ENCODE measurements at regions not wholly inside any gene's neighbourhood (a gene's known extent, or its start where the extent isn't known, plus 50 kb on each side); places are given as distances from the start of the nearest gene placed in this dataset.

- Histone ChIP-seq H3K4me1 (ENCODE audit: control insufficient read depth in 5 of 5, insufficient read depth in 5 of 5, low read length in 5 of 5) (peaks cover 0 to 18% (median 0%) of the 10 kb centered on the region in 5 donors), H3K27me3 (ENCODE audit: control insufficient read depth in 5 of 5, insufficient read depth in 4 of 5, low read length in 5 of 5) (no peaks in the 10 kb centered on the region), H3K36me3 (ENCODE audit: control insufficient read depth in 5 of 5, insufficient read depth in 5 of 5, low read length in 5 of 5) (no peaks in the 10 kb centered on the region), H3K4me3 (ENCODE audit: low read depth in 1 of 5, low read length in 5 of 5) (no peak overlapping the region), H3K9ac (ENCODE audit: low read length in 5 of 5) (no peak overlapping the region), H3K9me3 (ENCODE audit: control insufficient read depth in 5 of 5, low read length in 5 of 5) (no peaks in the 10 kb centered on the region), H3K27ac (ENCODE audit: low read depth, low read length) (peak overlapping the region; percentile 12)
Observed at GRCh38 chr14:87829543-87829942, 163.4 kb downstream of the GALC start.

- no peak overlapping the region for H3K4me3 ChIP-seq (ENCODE audit: low read depth in 1 of 5, low read length in 5 of 5)
- H3K27ac ChIP-seq (ENCODE audit: low read depth, low read length), result no peak overlapping the region
- H3K36me3 ChIP-seq (ENCODE audit: control insufficient read depth in 5 of 5, insufficient read depth in 5 of 5, low read length in 5 of 5), result no peaks in the 10 kb centered on the region
- H3K9ac ChIP-seq (ENCODE audit: low read length in 5 of 5), result no peak overlapping the region
- no peaks in the 10 kb centered on the region for H3K27me3 ChIP-seq (ENCODE audit: control insufficient read depth in 5 of 5, insufficient read depth in 4 of 5, low read length in 5 of 5)
- H3K9me3 ChIP-seq (ENCODE audit: control insufficient read depth in 5 of 5, low read length in 5 of 5), result no peaks in the 10 kb centered on the region
- H3K4me1 ChIP-seq (ENCODE audit: control insufficient read depth in 5 of 5, insufficient read depth in 5 of 5, low read length in 5 of 5), result peaks cover 0 to 5% (median 0%) of the 10 kb centered on the region in 5 donors
Observed at GRCh38 chr14:87824266-87824665, 168.7 kb downstream of the GALC start.

- no peak overlapping the region for H3K4me3 ChIP-seq (ENCODE audit: low read depth in 1 of 5, low read length in 5 of 5)
- H3K4me1 ChIP-seq (ENCODE audit: control insufficient read depth in 5 of 5, insufficient read depth in 5 of 5, low read length in 5 of 5), result peaks cover 0 to 3% (median 0%) of the 10 kb centered on the region in 5 donors
- no peaks in the 10 kb centered on the region for H3K36me3 ChIP-seq (ENCODE audit: control insufficient read depth in 5 of 5, insufficient read depth in 5 of 5, low read length in 5 of 5)
- H3K27me3 ChIP-seq (ENCODE audit: control insufficient read depth in 5 of 5, insufficient read depth in 4 of 5, low read length in 5 of 5), result no peaks in the 10 kb centered on the region
- no peaks in the 10 kb centered on the region for H3K9me3 ChIP-seq (ENCODE audit: control insufficient read depth in 5 of 5, low read length in 5 of 5)
- H3K27ac ChIP-seq (ENCODE audit: low read depth, low read length), result no peak overlapping the region
- no peak overlapping the region for H3K9ac ChIP-seq (ENCODE audit: low read length in 5 of 5)
Observed at GRCh38 chr14:87816416-87816815, 176.6 kb downstream of the GALC start.

- no peak overlapping the region for H3K4me3 ChIP-seq (ENCODE audit: low read depth in 1 of 5, low read length in 5 of 5)
- H3K9me3 ChIP-seq (ENCODE audit: control insufficient read depth in 5 of 5, low read length in 5 of 5), result no peaks in the 10 kb centered on the region
- no peaks in the 10 kb centered on the region for H3K27me3 ChIP-seq (ENCODE audit: control insufficient read depth in 5 of 5, insufficient read depth in 4 of 5, low read length in 5 of 5)
- no peaks in the 10 kb centered on the region for H3K36me3 ChIP-seq (ENCODE audit: control insufficient read depth in 5 of 5, insufficient read depth in 5 of 5, low read length in 5 of 5)
- no peak overlapping the region for H3K9ac ChIP-seq (ENCODE audit: low read length in 5 of 5)
- no peaks in the 10 kb centered on the region for H3K4me1 ChIP-seq (ENCODE audit: control insufficient read depth in 5 of 5, insufficient read depth in 5 of 5, low read length in 5 of 5)
- no peak overlapping the region for H3K27ac ChIP-seq (ENCODE audit: low read depth, low read length)
Observed at GRCh38 chr14:87815121-87815520, 177.9 kb downstream of the GALC start.

DNA sequence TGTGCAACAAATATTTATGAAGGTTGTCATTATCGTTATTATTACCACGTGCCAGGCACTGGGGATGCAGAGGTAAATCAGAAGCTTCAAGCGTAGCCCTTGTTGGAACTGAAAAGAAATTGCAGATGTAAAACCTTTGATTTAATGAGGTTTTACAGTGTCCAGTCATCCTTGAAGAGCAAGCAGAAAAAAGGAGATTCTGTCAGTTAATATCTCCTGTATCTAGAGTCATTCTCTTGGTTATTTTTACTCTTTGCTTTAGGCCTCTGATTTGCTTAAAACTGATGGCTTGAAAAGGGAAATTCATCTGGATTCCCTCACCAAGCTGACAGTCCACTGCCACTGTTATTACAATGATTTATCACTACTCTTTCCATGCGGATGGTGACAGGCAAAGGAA, 179.3 kb downstream of the GALC start:
- Histone ChIP-seq H3K4me3 (ENCODE audit: low read depth in 1 of 5, low read length in 5 of 5) (no peak overlapping the region), H3K4me1 (ENCODE audit: control insufficient read depth in 5 of 5, insufficient read depth in 5 of 5, low read length in 5 of 5) (no peaks in the 10 kb centered on the region), H3K9ac (ENCODE audit: low read length in 5 of 5) (no peak overlapping the region), H3K9me3 (ENCODE audit: control insufficient read depth in 5 of 5, low read length in 5 of 5) (no peaks in the 10 kb centered on the region), H3K27ac (ENCODE audit: low read depth, low read length) (no peak overlapping the region), H3K27me3 (ENCODE audit: control insufficient read depth in 5 of 5, insufficient read depth in 4 of 5, low read length in 5 of 5) (no peaks in the 10 kb centered on the region), H3K36me3 (ENCODE audit: control insufficient read depth in 5 of 5, insufficient read depth in 5 of 5, low read length in 5 of 5) (no peaks in the 10 kb centered on the region)

GRCh38 chr14:87813211-87813610, 179.8 kb downstream of the GALC start:
- no peak overlapping the region for H3K4me3 ChIP-seq (ENCODE audit: low read depth in 1 of 5, low read length in 5 of 5)
- H3K36me3 ChIP-seq (ENCODE audit: control insufficient read depth in 5 of 5, insufficient read depth in 5 of 5, low read length in 5 of 5), result no peaks in the 10 kb centered on the region
- H3K27ac ChIP-seq (ENCODE audit: low read depth, low read length), result no peak overlapping the region
- H3K9ac ChIP-seq (ENCODE audit: low read length in 5 of 5), result no peak overlapping the region
- no peaks in the 10 kb centered on the region for H3K9me3 ChIP-seq (ENCODE audit: control insufficient read depth in 5 of 5, low read length in 5 of 5)
- no peaks in the 10 kb centered on the region for H3K4me1 ChIP-seq (ENCODE audit: control insufficient read depth in 5 of 5, insufficient read depth in 5 of 5, low read length in 5 of 5)
- no peaks in the 10 kb centered on the region for H3K27me3 ChIP-seq (ENCODE audit: control insufficient read depth in 5 of 5, insufficient read depth in 4 of 5, low read length in 5 of 5)

GRCh38 chr14:87811246-87811645, 181.7 kb downstream of the GALC start:
- Histone ChIP-seq H3K4me3 (ENCODE audit: low read depth in 1 of 5, low read length in 5 of 5) (no peak overlapping the region), H3K27me3 (ENCODE audit: control insufficient read depth in 5 of 5, insufficient read depth in 4 of 5, low read length in 5 of 5) (no peaks in the 10 kb centered on the region), H3K27ac (ENCODE audit: low read depth, low read length) (no peak overlapping the region), H3K9me3 (ENCODE audit: control insufficient read depth in 5 of 5, low read length in 5 of 5) (no peaks in the 10 kb centered on the region), H3K9ac (ENCODE audit: low read length in 5 of 5) (no peak overlapping the region), H3K36me3 (ENCODE audit: control insufficient read depth in 5 of 5, insufficient read depth in 5 of 5, low read length in 5 of 5) (no peaks in the 10 kb centered on the region), H3K4me1 (ENCODE audit: control insufficient read depth in 5 of 5, insufficient read depth in 5 of 5, low read length in 5 of 5) (peaks cover 0 to 5% (median 0%) of the 10 kb centered on the region in 5 donors)

GRCh38 chr14:87810711-87811110, 182.3 kb downstream of the GALC start:
- H3K4me1 ChIP-seq (ENCODE audit: control insufficient read depth in 5 of 5, insufficient read depth in 5 of 5, low read length in 5 of 5), result peaks cover 0 to 5% (median 0%) of the 10 kb centered on the region in 5 donors
- no peak overlapping the region for H3K9ac ChIP-seq (ENCODE audit: low read length in 5 of 5)
- H3K36me3 ChIP-seq (ENCODE audit: control insufficient read depth in 5 of 5, insufficient read depth in 5 of 5, low read length in 5 of 5), result no peaks in the 10 kb centered on the region
- no peak overlapping the region for H3K4me3 ChIP-seq (ENCODE audit: low read depth in 1 of 5, low read length in 5 of 5)
- no peaks in the 10 kb centered on the region for H3K9me3 ChIP-seq (ENCODE audit: control insufficient read depth in 5 of 5, low read length in 5 of 5)
- no peak overlapping the region for H3K27ac ChIP-seq (ENCODE audit: low read depth, low read length)
- no peaks in the 10 kb centered on the region for H3K27me3 ChIP-seq (ENCODE audit: control insufficient read depth in 5 of 5, insufficient read depth in 4 of 5, low read length in 5 of 5)

GRCh38 chr14:87809261-87809660, 183.7 kb downstream of the GALC start:
- no peaks in the 10 kb centered on the region for H3K27me3 ChIP-seq (ENCODE audit: control insufficient read depth in 5 of 5, insufficient read depth in 4 of 5, low read length in 5 of 5)
- H3K4me3 ChIP-seq (ENCODE audit: low read depth in 1 of 5, low read length in 5 of 5), result no peak overlapping the region
- H3K9ac ChIP-seq (ENCODE audit: low read length in 5 of 5), result no peak overlapping the region
- no peaks in the 10 kb centered on the region for H3K36me3 ChIP-seq (ENCODE audit: control insufficient read depth in 5 of 5, insufficient read depth in 5 of 5, low read length in 5 of 5)
- H3K27ac ChIP-seq (ENCODE audit: low read depth, low read length), result no peak overlapping the region
- H3K4me1 ChIP-seq (ENCODE audit: control insufficient read depth in 5 of 5, insufficient read depth in 5 of 5, low read length in 5 of 5), result peaks cover 0 to 5% (median 0%) of the 10 kb centered on the region in 5 donors
- no peaks in the 10 kb centered on the region for H3K9me3 ChIP-seq (ENCODE audit: control insufficient read depth in 5 of 5, low read length in 5 of 5)

DNA sequence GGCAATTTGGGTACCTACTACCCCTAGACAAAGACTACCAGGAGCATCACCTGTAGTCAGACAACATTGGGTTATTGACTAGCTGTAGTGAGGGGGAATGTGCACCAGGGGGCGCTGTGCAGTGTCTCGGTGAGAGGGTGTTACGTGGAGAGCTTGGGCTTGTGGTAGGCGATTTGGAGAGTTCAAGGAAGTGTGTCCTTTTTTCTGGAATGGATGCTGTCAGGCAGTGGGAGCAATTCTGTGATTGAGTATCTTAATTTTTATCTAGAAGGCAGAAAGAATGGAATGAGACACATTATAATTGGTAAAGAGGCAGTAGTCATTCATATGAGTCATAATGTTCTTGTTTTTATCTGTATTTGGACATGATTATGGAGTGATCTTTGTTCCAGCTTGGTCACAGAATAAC, 187.7 kb downstream of the GALC start:
- H3K9me3 ChIP-seq (ENCODE audit: control insufficient read depth in 5 of 5, low read length in 5 of 5), result no peaks in the 10 kb centered on the region
- H3K36me3 ChIP-seq (ENCODE audit: control insufficient read depth in 5 of 5, insufficient read depth in 5 of 5, low read length in 5 of 5), result no peaks in the 10 kb centered on the region
- no peak overlapping the region for H3K4me3 ChIP-seq (ENCODE audit: low read depth in 1 of 5, low read length in 5 of 5)
- H3K27me3 ChIP-seq (ENCODE audit: control insufficient read depth in 5 of 5, insufficient read depth in 4 of 5, low read length in 5 of 5), result no peaks in the 10 kb centered on the region
- peaks cover 0 to 5% (median 0%) of the 10 kb centered on the region in 5 donors for H3K4me1 ChIP-seq (ENCODE audit: control insufficient read depth in 5 of 5, insufficient read depth in 5 of 5, low read length in 5 of 5)
- H3K9ac ChIP-seq (ENCODE audit: low read length in 5 of 5), result no peak overlapping the region
- H3K27ac ChIP-seq (ENCODE audit: low read depth, low read length), result no peak overlapping the region

- H3K4me3 ChIP-seq (ENCODE audit: low read depth in 1 of 5, low read length in 5 of 5), result no peak overlapping the region
- H3K36me3 ChIP-seq (ENCODE audit: control insufficient read depth in 5 of 5, insufficient read depth in 5 of 5, low read length in 5 of 5), result no peaks in the 10 kb centered on the region
- H3K4me1 ChIP-seq (ENCODE audit: control insufficient read depth in 5 of 5, insufficient read depth in 5 of 5, low read length in 5 of 5), result no peaks in the 10 kb centered on the region
- no peaks in the 10 kb centered on the region for H3K27me3 ChIP-seq (ENCODE audit: control insufficient read depth in 5 of 5, insufficient read depth in 4 of 5, low read length in 5 of 5)
- no peak overlapping the region for H3K9ac ChIP-seq (ENCODE audit: low read length in 5 of 5)
- no peaks in the 10 kb centered on the region for H3K9me3 ChIP-seq (ENCODE audit: control insufficient read depth in 5 of 5, low read length in 5 of 5)
- no peak overlapping the region for H3K27ac ChIP-seq (ENCODE audit: low read depth, low read length)
Observed at GRCh38 chr14:87800216-87800615, 192.8 kb downstream of the GALC start.
